ENCODE measurements at regions not wholly inside any gene's neighbourhood (a gene's known extent, or its start where the extent isn't known, plus 50 kb on each side); places are given as distances from the start of the nearest gene placed in this dataset.

DNA sequence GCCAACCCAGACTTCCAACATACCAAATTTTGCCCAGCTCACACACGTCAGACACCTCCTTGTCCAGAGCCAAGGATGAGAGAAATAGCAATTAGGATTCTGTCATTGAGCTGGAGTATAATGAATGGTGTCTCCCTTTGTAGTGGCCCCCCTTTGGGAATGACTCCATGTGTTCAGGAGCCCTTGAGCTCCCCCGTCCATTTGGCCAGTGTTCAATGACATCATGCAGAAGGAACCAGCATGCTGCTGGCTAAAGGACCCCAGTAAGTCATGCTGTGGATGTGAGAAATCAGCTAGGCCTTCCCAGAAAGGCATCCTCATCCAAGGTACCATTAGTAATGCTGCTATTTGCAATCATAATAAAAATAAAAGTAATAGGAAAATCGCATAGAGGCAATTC is 158.8 kb upstream of the SRRM4 start:
- TF ChIP-seq, protein P1, sequence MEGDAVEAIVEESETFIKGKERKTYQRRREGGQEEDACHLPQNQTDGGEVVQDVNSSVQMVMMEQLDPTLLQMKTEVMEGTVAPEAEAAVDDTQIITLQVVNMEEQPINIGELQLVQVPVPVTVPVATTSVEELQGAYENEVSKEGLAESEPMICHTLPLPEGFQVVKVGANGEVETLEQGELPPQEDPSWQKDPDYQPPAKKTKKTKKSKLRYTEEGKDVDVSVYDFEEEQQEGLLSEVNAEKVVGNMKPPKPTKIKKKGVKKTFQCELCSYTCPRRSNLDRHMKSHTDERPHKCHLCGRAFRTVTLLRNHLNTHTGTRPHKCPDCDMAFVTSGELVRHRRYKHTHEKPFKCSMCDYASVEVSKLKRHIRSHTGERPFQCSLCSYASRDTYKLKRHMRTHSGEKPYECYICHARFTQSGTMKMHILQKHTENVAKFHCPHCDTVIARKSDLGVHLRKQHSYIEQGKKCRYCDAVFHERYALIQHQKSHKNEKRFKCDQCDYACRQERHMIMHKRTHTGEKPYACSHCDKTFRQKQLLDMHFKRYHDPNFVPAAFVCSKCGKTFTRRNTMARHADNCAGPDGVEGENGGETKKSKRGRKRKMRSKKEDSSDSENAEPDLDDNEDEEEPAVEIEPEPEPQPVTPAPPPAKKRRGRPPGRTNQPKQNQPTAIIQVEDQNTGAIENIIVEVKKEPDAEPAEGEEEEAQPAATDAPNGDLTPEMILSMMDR (IDR thresholded peaks at IDR 0.05), result no peak
- TF ChIP-seq POLR2A (IDR thresholded peaks at IDR 0.05), result no peak

Data from thyroid gland (tissue), 4 donors.